ENCODE measurements at regions not wholly inside any gene's neighbourhood (a gene's known extent, or its start where the extent isn't known, plus 50 kb on each side); places are given as distances from the start of the nearest gene placed in this dataset.

DNA sequence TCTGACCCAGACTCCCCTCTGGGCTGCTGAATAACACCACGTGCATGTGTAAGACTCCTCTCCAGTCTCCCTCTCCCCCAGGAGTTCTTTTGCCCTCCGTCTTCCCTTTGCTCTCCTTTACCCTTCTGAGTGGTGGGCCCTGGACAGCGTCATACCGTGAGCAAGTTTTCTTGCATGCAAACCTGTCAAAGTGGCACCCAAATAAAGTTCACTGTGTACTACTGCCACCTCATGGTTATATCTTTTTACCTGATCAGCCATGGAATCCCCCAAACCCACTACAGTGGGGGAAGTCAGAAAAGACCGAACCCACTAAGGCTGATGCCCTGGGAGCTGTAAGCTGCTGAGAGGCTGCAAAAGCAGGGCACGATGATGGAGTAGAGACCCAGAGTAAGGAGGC lies 131.1 kb upstream of the VRK1 start:
- Histone ChIP-seq H3K9ac (no peak overlapping the region), H4K20me1 (ENCODE audit: insufficient read depth) (no peaks in the 10 kb centered on the region), H3K4me3 (IDR thresholded peaks at IDR 0.05; ENCODE audit: insufficient read depth, low read depth, low read length) (no peak overlapping the region), H3K79me2 (ENCODE audit: insufficient read depth, low read depth) (no peaks in the 10 kb centered on the region), H3K27ac (no peak overlapping the region), H3K4me2 (no peak overlapping the region), H3K27me3 (ENCODE audit: insufficient read depth, low read depth) (no peaks in the 10 kb centered on the region), H3K36me3 (ENCODE audit: insufficient read depth) (no peaks in the 10 kb centered on the region), H2AFZ (ENCODE audit: low read depth) (no peak overlapping the region), H3K4me1 (ENCODE audit: low read depth, poor library complexity, severe bottlenecking) (no peaks in the 10 kb centered on the region)
- TF ChIP-seq, protein P1, sequence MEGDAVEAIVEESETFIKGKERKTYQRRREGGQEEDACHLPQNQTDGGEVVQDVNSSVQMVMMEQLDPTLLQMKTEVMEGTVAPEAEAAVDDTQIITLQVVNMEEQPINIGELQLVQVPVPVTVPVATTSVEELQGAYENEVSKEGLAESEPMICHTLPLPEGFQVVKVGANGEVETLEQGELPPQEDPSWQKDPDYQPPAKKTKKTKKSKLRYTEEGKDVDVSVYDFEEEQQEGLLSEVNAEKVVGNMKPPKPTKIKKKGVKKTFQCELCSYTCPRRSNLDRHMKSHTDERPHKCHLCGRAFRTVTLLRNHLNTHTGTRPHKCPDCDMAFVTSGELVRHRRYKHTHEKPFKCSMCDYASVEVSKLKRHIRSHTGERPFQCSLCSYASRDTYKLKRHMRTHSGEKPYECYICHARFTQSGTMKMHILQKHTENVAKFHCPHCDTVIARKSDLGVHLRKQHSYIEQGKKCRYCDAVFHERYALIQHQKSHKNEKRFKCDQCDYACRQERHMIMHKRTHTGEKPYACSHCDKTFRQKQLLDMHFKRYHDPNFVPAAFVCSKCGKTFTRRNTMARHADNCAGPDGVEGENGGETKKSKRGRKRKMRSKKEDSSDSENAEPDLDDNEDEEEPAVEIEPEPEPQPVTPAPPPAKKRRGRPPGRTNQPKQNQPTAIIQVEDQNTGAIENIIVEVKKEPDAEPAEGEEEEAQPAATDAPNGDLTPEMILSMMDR (conservative IDR thresholded peaks at IDR 0.05; ENCODE audit: low read depth, low read length): no peak

DNA sequence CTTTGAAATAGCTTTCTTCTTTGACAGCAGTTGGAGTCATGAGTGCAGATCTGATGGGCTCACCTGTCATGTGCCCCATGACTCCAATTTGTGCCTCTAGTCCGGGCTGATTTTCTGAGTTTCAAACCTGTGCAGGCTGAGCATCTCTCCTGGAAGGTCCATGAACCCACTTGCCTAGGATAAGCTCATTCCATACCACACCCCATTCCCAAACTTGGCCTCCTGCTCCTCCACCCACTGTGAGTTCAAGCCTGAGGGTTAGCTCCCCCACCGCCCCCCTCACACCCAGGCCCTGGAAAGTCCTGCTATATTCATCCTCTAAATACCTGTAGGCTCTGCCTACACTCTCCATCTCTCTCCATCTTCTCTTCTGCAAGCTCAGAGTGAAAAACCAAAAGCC lies 126.8 kb upstream of the VRK1 start:
- Histone ChIP-seq H2AFZ (ENCODE audit: low read depth) (no peak overlapping the region), H4K20me1 (ENCODE audit: insufficient read depth) (no peaks in the 10 kb centered on the region), H3K36me3 (ENCODE audit: insufficient read depth) (no peaks in the 10 kb centered on the region), H3K27me3 (ENCODE audit: insufficient read depth, low read depth) (no peaks in the 10 kb centered on the region), H3K4me3 (IDR thresholded peaks at IDR 0.05; ENCODE audit: insufficient read depth, low read depth, low read length) (no peak overlapping the region), H3K9ac (no peak overlapping the region), H3K4me1 (ENCODE audit: low read depth, poor library complexity, severe bottlenecking) (no peaks in the 10 kb centered on the region), H3K79me2 (ENCODE audit: insufficient read depth, low read depth) (no peaks in the 10 kb centered on the region), H3K4me2 (no peak overlapping the region), H3K27ac (no peak overlapping the region)
- TF ChIP-seq, protein P1 (conservative IDR thresholded peaks at IDR 0.05; ENCODE audit: low read depth, low read length): no peak

- Histone ChIP-seq H4K20me1 (ENCODE audit: insufficient read depth) (no peaks in the 10 kb centered on the region), H3K27me3 (ENCODE audit: insufficient read depth, low read depth) (no peaks in the 10 kb centered on the region), H3K4me2 (no peak overlapping the region), H3K27ac (no peak overlapping the region), H3K9ac (no peak overlapping the region), H3K36me3 (ENCODE audit: insufficient read depth) (no peaks in the 10 kb centered on the region), H3K79me2 (ENCODE audit: insufficient read depth, low read depth) (no peaks in the 10 kb centered on the region), H2AFZ (ENCODE audit: low read depth) (no peak overlapping the region), H3K4me3 (IDR thresholded peaks at IDR 0.05; ENCODE audit: insufficient read depth, low read depth, low read length) (no peak overlapping the region), H3K4me1 (ENCODE audit: low read depth, poor library complexity, severe bottlenecking) (no peaks in the 10 kb centered on the region)
- TF ChIP-seq, protein P1 (conservative IDR thresholded peaks at IDR 0.05; ENCODE audit: low read depth, low read length): no peak
Observed at GRCh38 chr14:96671218-96671617, 126.0 kb upstream of the VRK1 start.

DNA sequence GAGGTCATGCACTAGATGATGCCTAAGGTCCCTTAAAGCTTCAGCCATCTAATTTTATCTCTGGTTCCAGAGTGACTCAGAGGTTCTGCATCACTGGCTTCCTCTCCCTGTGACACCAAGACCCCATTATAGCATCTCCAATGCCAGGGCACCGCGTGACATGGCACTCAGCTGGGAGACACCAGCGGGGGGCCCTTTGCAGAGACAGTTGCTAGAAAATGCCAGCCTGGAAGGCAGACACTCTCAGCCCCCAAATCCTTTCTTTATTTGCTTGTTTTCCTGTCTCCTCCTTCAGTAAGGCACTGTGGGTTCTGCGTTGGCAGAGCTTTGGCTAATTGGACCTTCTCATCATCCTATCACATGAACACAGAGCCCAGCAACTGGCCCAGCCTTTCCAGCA lies 123.5 kb upstream of the VRK1 start:
- Histone ChIP-seq H3K79me2 (ENCODE audit: insufficient read depth, low read depth) (no peaks in the 10 kb centered on the region), H3K4me1 (ENCODE audit: low read depth, poor library complexity, severe bottlenecking) (no peaks in the 10 kb centered on the region), H3K9ac (no peak overlapping the region), H3K27me3 (ENCODE audit: insufficient read depth, low read depth) (no peaks in the 10 kb centered on the region), H3K27ac (no peak overlapping the region), H2AFZ (ENCODE audit: low read depth) (no peak overlapping the region), H3K36me3 (ENCODE audit: insufficient read depth) (no peaks in the 10 kb centered on the region), H3K4me3 (IDR thresholded peaks at IDR 0.05; ENCODE audit: insufficient read depth, low read depth, low read length) (no peak overlapping the region), H4K20me1 (ENCODE audit: insufficient read depth) (no peaks in the 10 kb centered on the region), H3K4me2 (no peak overlapping the region)
- TF ChIP-seq, protein P1 (conservative IDR thresholded peaks at IDR 0.05; ENCODE audit: low read depth, low read length): no peak

DNA sequence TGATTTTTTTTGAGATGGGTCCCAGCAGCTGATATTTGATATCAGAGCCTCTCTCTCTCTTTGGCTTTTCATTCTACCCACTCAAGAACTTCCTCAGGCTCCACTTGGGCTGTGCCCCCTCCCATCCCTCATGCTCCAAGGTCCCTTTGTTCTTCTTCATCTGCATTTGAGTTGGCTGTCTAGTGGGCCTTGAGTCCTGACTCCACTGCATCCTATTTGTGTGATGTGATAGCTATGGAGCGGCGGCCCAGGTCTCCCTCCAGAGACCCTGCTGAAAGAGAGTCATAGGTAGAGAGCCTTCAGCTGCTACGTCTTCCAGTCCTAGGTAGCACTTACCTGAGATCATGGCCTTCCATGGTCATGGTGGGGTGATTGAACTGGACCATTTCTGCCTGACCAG lies 123.1 kb upstream of the VRK1 start:
- no peaks in the 10 kb centered on the region for H4K20me1 ChIP-seq (ENCODE audit: insufficient read depth)
- H3K27me3 ChIP-seq (ENCODE audit: insufficient read depth, low read depth): no peaks in the 10 kb centered on the region
- no peak overlapping the region for H2AFZ ChIP-seq (ENCODE audit: low read depth)
- no peak overlapping the region for H3K4me3 ChIP-seq (IDR thresholded peaks at IDR 0.05; ENCODE audit: insufficient read depth, low read depth, low read length)
- H3K4me1 ChIP-seq (ENCODE audit: low read depth, poor library complexity, severe bottlenecking): no peaks in the 10 kb centered on the region
- no peak overlapping the region for H3K4me2 ChIP-seq
- no peaks in the 10 kb centered on the region for H3K79me2 ChIP-seq (ENCODE audit: insufficient read depth, low read depth)
- TF ChIP-seq, protein P1 (conservative IDR thresholded peaks at IDR 0.05; ENCODE audit: low read depth, low read length): no peak
- H3K27ac ChIP-seq: no peak overlapping the region
- H3K36me3 ChIP-seq (ENCODE audit: insufficient read depth): no peaks in the 10 kb centered on the region
- H3K9ac ChIP-seq: no peak overlapping the region
